Liver (tissue), 8 donors: ENCODE measurements at regions not wholly inside any gene's neighbourhood (a gene's known extent, or its start where the extent isn't known, plus 50 kb on each side); places are given as distances from the start of the nearest gene placed in this dataset.

Experiments
- DNase-seq: peaks from one replicate; pipeline ENCODE4 v3.0.0-alpha.2; 2017; ENCODE audit warnings: low spot score
- H3K27ac ChIP-seq, 2 donors: one replicate each; pipeline ENCODE4 v1.7.0; 2013; ENCODE audit warnings: inconsistent platforms in 2 of 2, low read length in 2 of 2, control low read depth in 1 of 2, low read depth in 1 of 2, mild to moderate bottlenecking in 1 of 2
- H3K27me3 ChIP-seq, 4 donors: one replicate each; pipeline versions ENCODE4 v1.6.1 to v1.7.0; 2013; ENCODE audit warnings: low read length in 3 of 4, inconsistent platforms in 1 of 4, mild to moderate bottlenecking in 1 of 4, moderate library complexity in 1 of 4; ENCODE audit not compliant: control insufficient read depth in 4 of 4, insufficient read depth in 4 of 4
- H3K36me3 ChIP-seq, 4 donors: one replicate each; pipeline versions ENCODE4 v1.6.1 to v1.7.0; 2013; ENCODE audit warnings: low read length in 3 of 4, mild to moderate bottlenecking in 3 of 4, low read depth in 1 of 4, moderate library complexity in 1 of 4; ENCODE audit not compliant: control insufficient read depth in 4 of 4, insufficient read depth in 3 of 4
- H3K4me1 ChIP-seq, 4 donors: one replicate each; pipeline versions ENCODE4 v1.6.1 to v1.7.0; 2013; ENCODE audit warnings: low read length in 3 of 4, mild to moderate bottlenecking in 3 of 4, moderate library complexity in 1 of 4; ENCODE audit not compliant: control insufficient read depth in 4 of 4, insufficient read depth in 4 of 4
- H3K4me3 ChIP-seq, 3 donors: one replicate each; pipeline versions ENCODE4 v1.6.1 to v1.7.0; 2013; ENCODE audit warnings: low read length in 3 of 3, control low read depth in 1 of 3, low read depth in 1 of 3, mild to moderate bottlenecking in 1 of 3
- H3K9ac ChIP-seq, 2 donors: one replicate each; pipeline ENCODE4 v1.7.0; 2013; ENCODE audit warnings: low read length in 2 of 2, mild to moderate bottlenecking in 2 of 2, moderate library complexity in 2 of 2, control low read depth in 1 of 2, low read depth in 1 of 2
- H3K9me3 ChIP-seq, 4 donors: one replicate each; pipeline versions ENCODE4 v1.6.1 to v1.7.0; 2013; ENCODE audit warnings: low read length in 3 of 4; ENCODE audit not compliant: control insufficient read depth in 4 of 4
- ATF3 ChIP-seq: IDR thresholded peaks from 2 replicates; pipeline ENCODE4 v1.6.1; 2016; ENCODE audit warnings: antibody characterized with exemption
- EGR1 ChIP-seq, 2 donors: IDR thresholded peaks; 2 replicates each; pipeline ENCODE4 v1.6.1; 2016 to 2018; ENCODE audit warnings: antibody characterized with exemption in 2 of 2, low read depth in 2 of 2
- FOXA1 ChIP-seq: IDR thresholded peaks from 2 replicates; pipeline ENCODE4 v1.6.1; 2016; ENCODE audit warnings: antibody characterized with exemption
- FOXA2 ChIP-seq: IDR thresholded peaks from 2 replicates; pipeline ENCODE4 v1.6.1; 2016; ENCODE audit warnings: antibody characterized with exemption
- GABPA ChIP-seq, 2 donors: IDR thresholded peaks in 1 of 2; conservative IDR thresholded peaks in 1 of 2; 2 replicates each; pipeline ENCODE4 v1.6.1; 2016; ENCODE audit warnings: antibody characterized with exemption in 2 of 2, mild to moderate bottlenecking in 1 of 2, moderate library complexity in 1 of 2
- HNF4A ChIP-seq, 2 donors: conservative IDR thresholded peaks; 2 replicates each; pipeline ENCODE4 v1.6.1; 2016; ENCODE audit warnings: antibody characterized with exemption in 2 of 2, mild to moderate bottlenecking in 2 of 2
- HNF4G ChIP-seq: IDR thresholded peaks from 2 replicates; pipeline ENCODE4 v1.6.1; 2016; ENCODE audit warnings: antibody characterized with exemption
- JUND ChIP-seq, 2 donors: IDR thresholded peaks; 2 replicates each; pipeline ENCODE4 v1.6.1; 2016; ENCODE audit warnings: antibody characterized with exemption in 2 of 2
- MAX ChIP-seq: IDR thresholded peaks from 2 replicates; pipeline ENCODE4 v1.6.1; 2016; ENCODE audit warnings: antibody characterized with exemption
- NR2F2 ChIP-seq: IDR thresholded peaks from 2 replicates; pipeline ENCODE4 v1.6.1; 2016; ENCODE audit warnings: antibody characterized with exemption
- RAD21 ChIP-seq, 2 donors: IDR thresholded peaks; 2 replicates each; pipeline ENCODE4 v1.6.1; 2016; ENCODE audit warnings: antibody characterized with exemption in 2 of 2, mild to moderate bottlenecking in 2 of 2
- REST ChIP-seq: IDR thresholded peaks from 2 replicates; pipeline ENCODE4 v1.6.1; 2016; ENCODE audit warnings: antibody characterized with exemption, mild to moderate bottlenecking
- RXRA ChIP-seq, 2 donors: IDR thresholded peaks; 2 replicates each; pipeline ENCODE4 v1.6.1; 2017 to 2018; ENCODE audit warnings: antibody characterized with exemption in 2 of 2, mild to moderate bottlenecking in 1 of 2
- SP1 ChIP-seq: IDR thresholded peaks from 2 replicates; pipeline ENCODE4 v1.6.1; 2018; ENCODE audit warnings: antibody characterized with exemption, mild to moderate bottlenecking
- TAF1 ChIP-seq: conservative IDR thresholded peaks from 2 replicates; pipeline ENCODE4 v1.6.1; 2016; ENCODE audit warnings: antibody characterized with exemption, mild to moderate bottlenecking
- YY1 ChIP-seq: IDR thresholded peaks from 2 replicates; pipeline ENCODE4 v1.6.1; 2016; ENCODE audit warnings: antibody characterized with exemption, mild to moderate bottlenecking
- ZBTB33 ChIP-seq: IDR thresholded peaks from 2 replicates; pipeline ENCODE4 v1.6.1; 2016; ENCODE audit warnings: antibody characterized with exemption
- WGBS: extraction: QIAGEN DNeasy Blood & Tissue Kit; methylation state at CpG from one replicate; pipeline ENCODE4 v1.1.7; 2013; 5-methylcytosine and 5-hydroxymethylcytosine counted together
- TF ChIP-seq, protein P1 (sequence below): fragments of 150-350 bp; IDR thresholded peaks from 2 replicates; pipeline ENCODE4 v1.5.1; 2017; ENCODE audit warnings: improper control_type of control experiment, low read depth, low read length; ENCODE audit not compliant: missing input control
- donor health status: healthy.
- donor health status: healthy.
- donor health status: healthy.
- donor health status: healthy.
- donor health status: healthy.

GRCh38 chr6:88380083-88380482 is 213.9 kb upstream of the CNR1 start:
- Histone ChIP-seq H3K36me3 (no peaks in the 10 kb centered on the region), H3K9me3 (no peaks in the 10 kb centered on the region), H3K4me3 (no peak overlapping the region), H3K4me1 (peaks cover 0 to 2% (median 0%) of the 10 kb centered on the region in 4 donors), H3K27me3 (no peaks in the 10 kb centered on the region), H3K27ac (no peak overlapping the region), H3K9ac (no peak overlapping the region)
- TF ChIP-seq RXRA (IDR thresholded peaks at IDR 0.05) (peak in 1 of 2 donors; percentile 29), SP1 (no peak)
- 32% methylated on average over 2 of the region's 2 CpGs for WGBS
- no peak for DNase-seq

DNA sequence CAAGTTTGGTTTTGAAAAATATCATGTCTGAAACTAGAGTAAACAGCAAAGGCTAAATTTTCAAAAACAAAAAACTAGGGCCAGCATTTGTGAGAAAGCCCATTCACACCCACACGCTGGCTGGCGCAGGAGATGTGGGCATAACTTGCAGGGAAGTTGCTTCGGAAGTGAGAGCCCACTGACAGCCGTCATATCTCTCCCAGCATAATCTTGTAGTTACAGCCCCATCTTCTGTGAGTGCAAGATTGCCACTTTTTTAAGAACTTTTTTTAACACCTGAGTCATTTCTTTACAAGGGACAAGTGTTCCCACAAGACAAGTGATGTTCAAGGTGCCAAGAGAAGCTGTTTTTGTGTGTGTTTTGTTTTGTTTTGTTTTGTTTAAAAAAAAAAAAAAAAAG is 212.5 kb upstream of the CNR1 start:
- Histone ChIP-seq H3K9me3 (no peaks in the 10 kb centered on the region), H3K4me3 (no peak overlapping the region), H3K36me3 (no peaks in the 10 kb centered on the region), H3K4me1 (peaks cover 0 to 2% (median 0%) of the 10 kb centered on the region in 4 donors), H3K27me3 (no peaks in the 10 kb centered on the region), H3K27ac (no peak overlapping the region), H3K9ac (no peak overlapping the region)
- no peak for TF ChIP-seq ZBTB33
- no peak for TF ChIP-seq FOXA2
- no peak for TF ChIP-seq HNF4G
- no peak for TF ChIP-seq GABPA (IDR thresholded peaks at IDR 0.05 in 1 of 2, conservative IDR thresholded peaks at IDR 0.05 in 1 of 2)
- TF ChIP-seq TAF1: no peak
- no peak for TF ChIP-seq EGR1 (IDR thresholded peaks at IDR 0.05; ENCODE audit: low read depth in 2 of 2)
- no peak for TF ChIP-seq SP1
- TF ChIP-seq JUND (IDR thresholded peaks at IDR 0.05): no peak
- no peak for TF ChIP-seq RXRA (IDR thresholded peaks at IDR 0.05)
- TF ChIP-seq RAD21 (IDR thresholded peaks at IDR 0.05): no peak
- TF ChIP-seq MAX: no peak
- TF ChIP-seq FOXA1: no peak
- no peak for TF ChIP-seq YY1
- TF ChIP-seq REST: no peak
- TF ChIP-seq HNF4A (conservative IDR thresholded peaks at IDR 0.05): no peak
- TF ChIP-seq NR2F2: no peak
- no peak for TF ChIP-seq ATF3
- TF ChIP-seq, protein P1, sequence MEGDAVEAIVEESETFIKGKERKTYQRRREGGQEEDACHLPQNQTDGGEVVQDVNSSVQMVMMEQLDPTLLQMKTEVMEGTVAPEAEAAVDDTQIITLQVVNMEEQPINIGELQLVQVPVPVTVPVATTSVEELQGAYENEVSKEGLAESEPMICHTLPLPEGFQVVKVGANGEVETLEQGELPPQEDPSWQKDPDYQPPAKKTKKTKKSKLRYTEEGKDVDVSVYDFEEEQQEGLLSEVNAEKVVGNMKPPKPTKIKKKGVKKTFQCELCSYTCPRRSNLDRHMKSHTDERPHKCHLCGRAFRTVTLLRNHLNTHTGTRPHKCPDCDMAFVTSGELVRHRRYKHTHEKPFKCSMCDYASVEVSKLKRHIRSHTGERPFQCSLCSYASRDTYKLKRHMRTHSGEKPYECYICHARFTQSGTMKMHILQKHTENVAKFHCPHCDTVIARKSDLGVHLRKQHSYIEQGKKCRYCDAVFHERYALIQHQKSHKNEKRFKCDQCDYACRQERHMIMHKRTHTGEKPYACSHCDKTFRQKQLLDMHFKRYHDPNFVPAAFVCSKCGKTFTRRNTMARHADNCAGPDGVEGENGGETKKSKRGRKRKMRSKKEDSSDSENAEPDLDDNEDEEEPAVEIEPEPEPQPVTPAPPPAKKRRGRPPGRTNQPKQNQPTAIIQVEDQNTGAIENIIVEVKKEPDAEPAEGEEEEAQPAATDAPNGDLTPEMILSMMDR: no peak
- WGBS: 89% methylated on average over 4 of the region's 4 CpGs
- DNase-seq: no peak
